ENCODE measurements at regions not wholly inside any gene's neighbourhood (a gene's known extent, or its start where the extent isn't known, plus 50 kb on each side); places are given as distances from the start of the nearest gene placed in this dataset.

DNA sequence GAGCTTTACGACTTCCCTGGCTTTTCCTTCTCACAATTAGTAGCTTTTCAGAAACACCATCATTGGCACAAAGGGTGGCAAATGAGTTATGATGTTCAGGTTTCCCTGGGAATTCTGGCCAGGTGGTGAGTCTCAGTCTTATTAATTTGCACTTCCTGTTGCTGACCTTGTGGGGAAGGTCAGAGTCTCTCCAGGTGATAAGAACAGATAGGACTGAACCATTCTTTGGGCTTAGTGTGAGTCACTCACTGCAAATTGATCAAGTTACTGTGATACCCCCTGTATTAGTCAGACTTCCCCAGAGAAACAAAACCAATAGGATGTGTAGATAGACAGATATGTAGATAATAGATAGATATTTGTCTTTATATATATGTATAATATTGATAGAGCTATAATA is 53.8 kb upstream of the RANBP3L start:
- H3K27ac ChIP-seq, result no peak overlapping the region
- no peak for TF ChIP-seq ZFX (IDR thresholded peaks at IDR 0.05)
- TF ChIP-seq, protein P1, sequence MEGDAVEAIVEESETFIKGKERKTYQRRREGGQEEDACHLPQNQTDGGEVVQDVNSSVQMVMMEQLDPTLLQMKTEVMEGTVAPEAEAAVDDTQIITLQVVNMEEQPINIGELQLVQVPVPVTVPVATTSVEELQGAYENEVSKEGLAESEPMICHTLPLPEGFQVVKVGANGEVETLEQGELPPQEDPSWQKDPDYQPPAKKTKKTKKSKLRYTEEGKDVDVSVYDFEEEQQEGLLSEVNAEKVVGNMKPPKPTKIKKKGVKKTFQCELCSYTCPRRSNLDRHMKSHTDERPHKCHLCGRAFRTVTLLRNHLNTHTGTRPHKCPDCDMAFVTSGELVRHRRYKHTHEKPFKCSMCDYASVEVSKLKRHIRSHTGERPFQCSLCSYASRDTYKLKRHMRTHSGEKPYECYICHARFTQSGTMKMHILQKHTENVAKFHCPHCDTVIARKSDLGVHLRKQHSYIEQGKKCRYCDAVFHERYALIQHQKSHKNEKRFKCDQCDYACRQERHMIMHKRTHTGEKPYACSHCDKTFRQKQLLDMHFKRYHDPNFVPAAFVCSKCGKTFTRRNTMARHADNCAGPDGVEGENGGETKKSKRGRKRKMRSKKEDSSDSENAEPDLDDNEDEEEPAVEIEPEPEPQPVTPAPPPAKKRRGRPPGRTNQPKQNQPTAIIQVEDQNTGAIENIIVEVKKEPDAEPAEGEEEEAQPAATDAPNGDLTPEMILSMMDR (conservative IDR thresholded peaks at IDR 0.05), result no peak

DNA sequence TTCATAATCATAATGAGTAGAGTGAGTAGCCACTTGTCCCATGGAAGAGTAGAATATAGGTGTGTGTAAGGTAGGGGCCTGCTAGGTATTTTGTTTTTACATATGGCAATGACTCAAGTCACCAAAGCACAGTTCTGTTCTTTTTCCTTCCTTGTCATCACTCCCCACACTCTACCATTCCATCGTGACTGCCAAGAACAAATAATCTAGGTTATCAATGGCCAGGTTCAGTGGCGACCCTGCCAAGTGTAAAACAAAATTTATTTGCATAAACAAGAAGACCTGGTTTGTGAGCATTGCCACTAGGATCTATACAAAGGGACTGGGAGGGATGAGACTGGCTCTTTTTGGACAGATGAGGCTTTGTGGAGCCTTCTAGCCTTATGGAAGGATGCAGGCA is 55.2 kb upstream of the RANBP3L start:
- no peak for TF ChIP-seq ZFX (IDR thresholded peaks at IDR 0.05)
- TF ChIP-seq, protein P1 (conservative IDR thresholded peaks at IDR 0.05), result no peak
- H3K27ac ChIP-seq, result peak overlapping the region; percentile 19

DNA sequence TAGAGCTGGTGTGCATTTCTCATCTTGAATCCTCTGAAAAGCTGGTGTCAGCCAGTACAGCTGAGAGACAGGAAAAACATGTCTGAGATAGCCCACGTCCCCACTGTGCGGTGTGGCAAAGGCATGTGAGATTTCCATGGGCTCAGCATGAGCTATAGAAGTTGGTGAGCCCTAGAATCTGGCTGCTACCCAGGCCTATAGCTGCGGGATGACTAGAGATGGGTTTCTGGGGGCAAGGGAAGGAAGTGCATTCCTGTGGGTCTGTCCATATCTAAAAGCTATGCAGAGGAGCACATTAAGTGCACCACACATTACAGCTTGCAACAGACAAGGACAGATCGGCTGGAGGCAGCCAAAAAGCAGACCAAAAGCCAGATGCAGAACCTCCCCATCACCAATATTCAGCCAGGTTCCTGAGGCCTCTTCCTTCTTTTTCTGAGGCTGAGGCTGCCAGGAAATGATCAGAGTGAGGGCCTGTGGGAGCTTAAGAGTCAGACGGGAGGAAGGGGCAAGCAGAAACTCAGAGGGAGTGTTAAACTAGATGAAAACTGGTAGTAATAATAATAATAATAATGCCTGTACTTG is 55.8 kb upstream of the RANBP3L start:
- TF ChIP-seq, protein P1 (conservative IDR thresholded peaks at IDR 0.05), result no peak
- no peak for TF ChIP-seq ZFX (IDR thresholded peaks at IDR 0.05)
- peak overlapping the region; percentile 19 for H3K27ac ChIP-seq

DNA sequence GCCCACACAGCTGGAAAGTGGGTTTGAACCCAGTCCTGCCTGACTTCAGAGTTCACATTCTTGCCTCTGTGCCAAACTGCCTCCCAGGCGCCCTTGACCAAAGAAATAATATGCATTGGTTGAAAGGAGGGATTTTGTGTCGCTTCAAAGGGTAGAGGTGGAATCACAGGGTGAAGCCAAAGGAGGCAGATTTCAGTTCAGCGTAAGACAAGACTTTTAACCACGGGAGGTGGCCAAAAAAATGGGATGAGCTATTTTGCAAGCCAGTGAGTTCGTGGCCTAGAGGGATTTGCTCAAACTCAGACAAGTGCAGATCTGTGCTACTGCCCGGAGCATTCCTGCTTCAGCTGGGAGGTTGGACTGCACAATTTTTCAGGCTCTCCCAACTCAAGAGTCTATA is 57.6 kb upstream of the RANBP3L start:
- no peak for TF ChIP-seq ZFX (IDR thresholded peaks at IDR 0.05)
- TF ChIP-seq, protein P1 (conservative IDR thresholded peaks at IDR 0.05), result no peak
- no peak overlapping the region for H3K27ac ChIP-seq

DNA sequence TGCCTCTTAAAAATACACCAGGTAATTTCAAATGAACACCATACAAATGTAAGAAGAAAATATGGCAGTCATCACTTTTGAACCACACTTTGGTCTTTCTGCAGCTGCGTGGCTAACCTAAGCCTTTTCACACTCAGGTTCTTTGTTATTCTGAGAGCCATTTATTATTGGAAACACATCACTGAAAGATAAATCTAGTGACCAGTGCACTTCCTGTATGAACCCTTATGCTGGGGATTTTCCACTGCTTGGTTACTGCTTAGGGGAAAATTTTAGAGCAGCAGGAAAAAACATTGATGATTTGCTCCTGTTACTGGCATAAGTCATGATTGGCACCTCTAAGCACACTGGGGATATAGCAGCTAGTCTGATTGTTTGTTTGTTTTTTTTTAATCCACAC is 58.6 kb upstream of the RANBP3L start:
- TF ChIP-seq, protein P1 (conservative IDR thresholded peaks at IDR 0.05), result no peak
- TF ChIP-seq ZFX (IDR thresholded peaks at IDR 0.05), result no peak
- H3K27ac ChIP-seq, result no peak overlapping the region

DNA sequence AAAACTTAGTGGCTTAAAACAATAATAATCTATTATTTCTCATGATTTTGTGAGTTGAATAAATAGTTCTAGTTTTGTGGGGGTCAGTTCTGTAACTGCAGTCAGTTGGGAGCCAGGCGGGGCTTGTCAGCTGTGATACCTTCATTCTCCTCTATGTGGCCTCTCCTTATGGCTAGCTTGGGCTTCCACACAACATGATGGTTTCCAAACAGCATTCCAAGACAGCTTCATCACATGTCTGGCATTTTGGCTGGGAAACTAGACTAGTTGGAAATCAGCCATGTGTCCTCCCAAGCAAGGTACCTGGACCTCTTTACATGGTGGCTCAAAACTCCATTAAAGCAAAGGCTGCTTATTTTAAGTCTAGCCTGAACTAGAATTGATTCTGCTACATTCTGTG is 61.4 kb upstream of the RANBP3L start:
- TF ChIP-seq, protein P1 (conservative IDR thresholded peaks at IDR 0.05), result no peak; the same call in 1 of the 2 replicates
- TF ChIP-seq ZFX (IDR thresholded peaks at IDR 0.05), result no peak
- H3K27ac ChIP-seq, result no peak overlapping the region

DNA sequence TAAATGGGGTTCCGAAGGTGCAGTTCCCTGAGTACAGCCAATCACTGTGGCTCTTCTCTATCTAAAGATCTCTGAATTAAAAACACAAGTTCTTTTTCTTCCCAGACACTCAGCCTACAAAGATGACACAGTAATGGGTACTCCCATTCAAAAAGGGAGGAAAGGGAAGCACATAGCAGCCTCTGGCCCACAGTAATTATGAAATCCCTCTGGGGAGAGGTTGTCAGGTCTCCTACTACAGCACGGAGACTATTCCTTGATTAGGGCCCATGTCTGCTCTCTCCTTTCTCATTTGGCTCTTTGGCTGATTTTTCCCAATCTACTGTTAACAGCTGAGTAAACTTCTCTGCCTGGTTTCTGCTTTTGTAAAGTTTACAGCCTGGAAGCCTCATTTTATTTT is 62.0 kb upstream of the RANBP3L start:
- no peak overlapping the region for H3K27ac ChIP-seq
- TF ChIP-seq ZFX (IDR thresholded peaks at IDR 0.05), result no peak
- TF ChIP-seq, protein P1 (conservative IDR thresholded peaks at IDR 0.05), result no peak
